GM18507 (cell line): ENCODE measurements at regions not wholly inside any gene's neighbourhood (a gene's known extent, or its start where the extent isn't known, plus 50 kb on each side); places are given as distances from the start of the nearest gene placed in this dataset.

Experiments
- DNase-seq: peaks from one replicate; pipeline ENCODE4 v3.0.0; 2011; ENCODE audit warnings: low read depth; ENCODE audit not compliant: insufficient read length; ENCODE audit errors: extremely low spot score
- FAIRE-seq: peaks from 2 replicates; lab custom pipeline; 2011; peaks lifted over from hg19 to GRCh38; lab: Jason Lieb, UNC

DNA sequence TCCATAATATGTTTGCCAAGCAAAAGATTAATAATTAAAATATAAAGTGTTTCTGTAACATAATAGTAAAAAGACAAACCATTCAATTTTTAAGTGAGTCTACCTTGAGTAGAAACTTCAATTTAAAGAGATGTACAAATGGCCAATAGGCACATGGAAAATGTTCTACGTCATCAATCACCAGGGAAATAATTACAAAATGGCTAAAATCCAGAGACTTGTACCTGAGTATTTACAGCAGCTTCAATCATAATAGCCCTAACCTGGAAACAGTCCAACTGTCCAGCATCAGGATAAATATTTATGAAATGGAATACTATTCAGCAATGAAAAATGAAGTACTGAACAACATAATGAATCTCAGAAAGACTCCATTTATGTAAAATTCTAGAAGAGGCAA lies 95.5 kb upstream of the FAR2 start:
- DNase-seq (no peak), FAIRE-seq (no peak)

DNA sequence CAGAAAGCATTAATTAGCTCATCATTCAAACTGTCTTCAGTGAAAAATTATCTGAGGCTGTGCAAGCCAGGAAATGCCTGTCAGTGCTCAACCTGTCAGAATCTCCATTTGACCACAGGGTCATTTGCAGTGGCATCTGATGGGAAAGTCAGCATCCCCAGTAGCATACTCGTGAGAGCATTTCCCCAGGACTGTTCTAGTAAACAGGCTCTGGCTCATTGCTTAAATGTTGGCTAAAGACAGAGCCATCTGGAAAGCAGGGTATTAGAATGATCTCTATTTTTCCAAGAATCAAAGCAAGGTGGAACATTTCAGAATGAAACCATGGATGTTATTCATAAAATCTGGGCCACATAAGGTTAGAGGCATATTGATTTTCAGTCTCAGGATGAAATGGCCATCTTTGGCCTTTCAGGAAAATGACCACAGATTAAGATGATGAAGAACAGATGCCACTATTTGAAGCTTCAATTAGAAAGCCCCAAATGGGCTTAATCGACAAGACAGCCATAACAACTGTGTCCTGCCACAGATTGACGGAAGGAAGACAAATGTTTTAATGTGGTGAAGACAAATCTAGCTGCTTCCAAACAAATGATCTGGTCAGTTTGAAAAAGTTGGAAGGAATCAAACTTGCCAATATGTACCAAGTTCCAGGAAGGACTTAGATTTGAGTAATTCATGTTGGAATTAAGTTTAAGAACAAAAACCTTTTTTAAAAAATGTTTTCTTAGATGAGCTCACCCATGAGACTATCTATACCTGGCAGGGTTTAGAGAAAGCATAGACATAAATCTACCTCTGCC lies 94.0 kb upstream of the FAR2 start:
- FAIRE-seq = no peak

DNA sequence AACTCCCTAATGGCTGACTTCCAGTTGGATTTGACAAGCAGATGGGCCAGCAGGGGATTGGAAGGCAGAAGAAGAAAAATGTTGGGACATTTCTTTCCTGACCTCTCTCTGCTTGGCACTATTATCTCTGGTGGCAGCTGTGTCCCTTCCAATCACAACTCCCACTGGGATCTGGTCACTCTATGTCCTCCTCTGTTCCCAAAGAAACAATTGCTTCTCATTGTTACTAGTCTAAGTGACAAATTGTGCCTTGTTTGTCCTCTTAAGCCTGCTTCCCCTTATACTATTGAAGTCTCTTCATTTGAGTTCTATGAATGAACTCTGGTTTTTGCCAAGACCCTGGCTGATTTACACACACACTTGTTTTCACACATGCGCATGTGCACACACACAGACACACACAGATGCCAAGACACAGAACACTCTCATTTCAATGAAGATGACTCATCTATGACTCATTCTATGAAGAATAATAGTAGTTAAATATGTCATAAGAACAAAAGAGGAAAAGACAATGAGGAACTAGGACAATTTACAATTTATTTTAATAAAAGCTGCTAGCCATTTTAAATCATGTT lies 83.0 kb upstream of the FAR2 start:
- DNase-seq (no peak), FAIRE-seq (no peak)

More for the DNA sequence above, 94.0 kb upstream of the FAR2 start:
- DNase-seq = no peak

DNA sequence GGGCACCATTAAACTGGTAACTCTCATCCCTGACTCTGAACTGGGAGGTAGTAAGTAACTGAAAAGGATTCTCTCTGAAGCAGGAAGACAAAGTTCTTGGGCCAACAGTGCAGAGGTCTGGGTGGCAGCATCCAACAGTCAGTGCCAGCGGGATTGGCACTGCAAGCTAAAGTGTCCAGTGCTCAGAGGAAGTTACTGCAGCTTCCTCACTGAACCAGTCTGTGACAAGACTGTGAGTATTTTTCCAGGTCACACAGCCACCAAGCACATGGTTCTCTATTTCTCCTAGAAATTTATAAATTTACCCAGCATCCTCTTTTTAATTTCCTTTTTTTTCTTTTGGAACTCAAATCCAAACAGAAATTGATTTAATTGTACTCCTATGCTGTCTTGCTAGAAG lies 81.6 kb upstream of the FAR2 start:
- DNase-seq (no peak), FAIRE-seq (no peak)

DNA sequence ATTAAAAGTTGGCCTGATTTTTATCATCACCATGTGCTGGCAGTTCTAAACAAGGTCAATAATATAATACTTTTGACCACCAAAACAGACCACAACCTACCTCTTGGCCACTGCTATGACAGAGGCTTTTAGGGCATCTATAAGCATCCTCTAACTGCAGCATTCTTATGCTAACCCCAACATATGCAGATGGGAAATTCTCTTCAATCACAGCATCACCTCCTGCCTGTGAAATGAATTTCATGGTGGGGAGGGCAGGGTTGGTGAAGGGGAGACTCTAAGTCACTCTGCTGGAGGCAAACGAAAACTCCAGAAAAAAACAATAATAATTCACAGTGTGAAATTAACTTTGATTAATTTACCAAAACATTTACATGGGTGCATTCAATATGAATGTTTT lies 78.8 kb upstream of the FAR2 start:
- DNase-seq (no peak), FAIRE-seq (no peak)

DNA sequence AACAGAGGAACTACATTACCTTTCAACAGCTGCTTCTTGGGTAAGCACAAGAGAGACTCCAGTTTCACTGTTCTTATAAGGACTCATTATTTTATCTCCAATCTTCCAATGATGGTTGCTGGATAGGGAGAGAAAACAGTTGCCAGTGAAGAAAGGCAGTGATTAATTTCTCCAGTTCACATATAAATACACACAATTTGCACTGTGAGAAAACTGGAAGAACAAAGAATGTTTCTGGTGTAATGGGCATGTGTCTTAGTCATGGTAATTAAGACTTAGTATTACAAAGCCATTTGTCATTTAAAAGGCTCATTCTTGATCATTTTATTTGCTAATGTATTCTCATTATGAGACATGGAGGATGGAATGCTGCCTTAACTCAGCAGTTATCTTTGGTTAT lies 78.0 kb upstream of the FAR2 start:
- no peak for FAIRE-seq

DNA sequence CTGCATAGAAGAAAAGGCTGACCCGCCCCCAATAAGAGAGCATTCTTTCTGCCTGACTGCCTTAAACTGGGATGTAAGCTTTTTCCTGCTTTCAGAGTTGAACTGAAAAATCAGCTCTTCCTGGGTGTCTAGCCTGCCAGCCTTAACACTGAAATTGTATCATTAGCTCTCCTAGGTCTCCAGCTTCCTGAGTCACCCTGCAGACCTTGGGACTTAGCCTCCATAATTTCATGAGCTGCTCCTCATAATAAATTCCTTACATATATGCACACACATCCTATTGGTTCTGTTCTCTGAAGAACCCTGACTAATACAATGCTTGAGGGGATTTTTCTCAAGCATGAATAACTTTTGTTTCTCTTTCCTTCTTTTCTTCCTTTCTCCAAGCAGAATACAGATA lies 76.4 kb upstream of the FAR2 start:
- DNase-seq = no peak
- no peak for FAIRE-seq

More for the DNA sequence above, 78.0 kb upstream of the FAR2 start:
- no peak for DNase-seq

DNA sequence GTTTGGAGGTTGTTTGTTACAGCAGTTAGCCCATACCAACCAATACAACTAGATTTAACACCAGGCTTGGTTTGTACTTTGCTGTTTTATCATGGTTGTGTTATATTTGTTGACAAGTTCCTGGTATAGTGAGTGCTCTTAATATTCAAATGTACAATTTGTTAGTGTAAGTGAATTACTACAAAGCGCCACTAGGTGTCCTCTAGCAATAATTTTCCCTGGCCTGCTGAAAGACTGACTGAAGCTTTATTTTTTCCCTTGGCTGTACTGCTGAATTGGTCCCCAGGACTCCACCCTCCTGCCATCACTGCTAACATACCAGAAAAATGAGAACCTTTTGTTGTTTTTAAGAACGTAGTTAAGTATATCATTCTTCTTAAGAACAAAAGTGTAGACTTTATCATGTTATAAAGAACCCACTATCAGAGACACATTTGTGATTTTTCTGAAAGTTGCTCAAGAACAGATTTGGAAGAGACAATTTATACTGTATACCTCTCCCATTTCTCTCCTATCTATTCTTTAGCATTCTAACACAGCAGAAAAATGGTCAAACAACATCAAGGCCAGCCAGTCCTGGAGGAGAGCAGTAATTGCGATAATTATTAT lies 75.3 kb upstream of the FAR2 start:
- DNase-seq = no peak
- FAIRE-seq = peak; percentile 87

DNA sequence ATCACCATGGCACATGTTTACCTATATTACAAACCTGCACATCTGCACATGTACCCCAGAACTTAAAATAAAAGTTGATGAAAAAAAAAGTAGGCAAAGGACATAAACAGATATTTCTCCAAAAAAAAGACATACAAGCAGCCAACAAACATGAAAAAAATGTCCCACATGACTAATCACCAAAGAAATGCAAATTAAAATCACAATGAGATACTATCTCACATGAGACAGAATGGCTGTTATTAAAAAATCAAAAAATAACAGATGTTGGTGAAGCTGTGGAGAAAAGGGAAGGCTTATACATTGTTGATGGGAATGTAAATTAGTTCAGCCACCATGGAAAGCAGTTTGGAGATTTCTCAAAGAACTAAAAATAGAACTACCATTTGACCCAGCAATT lies 68.0 kb upstream of the FAR2 start:
- no peak for FAIRE-seq
- no peak for DNase-seq

DNA sequence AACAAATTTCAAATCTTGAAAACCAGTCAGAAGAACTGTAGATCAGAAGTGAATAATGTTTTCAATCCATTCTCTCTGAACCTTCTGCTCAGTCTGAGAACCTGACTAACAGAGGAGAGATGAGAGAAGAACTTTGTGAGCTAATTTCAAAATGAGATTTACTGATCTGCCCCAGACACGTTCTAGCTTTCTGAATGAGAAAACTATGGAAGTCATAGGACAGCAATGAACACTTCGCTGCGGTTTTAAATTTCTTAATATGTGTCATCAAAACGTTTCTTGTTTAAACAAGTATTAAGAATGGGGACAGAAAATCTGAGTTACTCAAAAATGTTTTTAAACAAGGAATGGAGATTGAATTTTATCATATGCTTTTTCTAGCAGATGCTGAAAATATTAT lies 66.6 kb upstream of the FAR2 start:
- FAIRE-seq (no peak), DNase-seq (no peak)

DNA sequence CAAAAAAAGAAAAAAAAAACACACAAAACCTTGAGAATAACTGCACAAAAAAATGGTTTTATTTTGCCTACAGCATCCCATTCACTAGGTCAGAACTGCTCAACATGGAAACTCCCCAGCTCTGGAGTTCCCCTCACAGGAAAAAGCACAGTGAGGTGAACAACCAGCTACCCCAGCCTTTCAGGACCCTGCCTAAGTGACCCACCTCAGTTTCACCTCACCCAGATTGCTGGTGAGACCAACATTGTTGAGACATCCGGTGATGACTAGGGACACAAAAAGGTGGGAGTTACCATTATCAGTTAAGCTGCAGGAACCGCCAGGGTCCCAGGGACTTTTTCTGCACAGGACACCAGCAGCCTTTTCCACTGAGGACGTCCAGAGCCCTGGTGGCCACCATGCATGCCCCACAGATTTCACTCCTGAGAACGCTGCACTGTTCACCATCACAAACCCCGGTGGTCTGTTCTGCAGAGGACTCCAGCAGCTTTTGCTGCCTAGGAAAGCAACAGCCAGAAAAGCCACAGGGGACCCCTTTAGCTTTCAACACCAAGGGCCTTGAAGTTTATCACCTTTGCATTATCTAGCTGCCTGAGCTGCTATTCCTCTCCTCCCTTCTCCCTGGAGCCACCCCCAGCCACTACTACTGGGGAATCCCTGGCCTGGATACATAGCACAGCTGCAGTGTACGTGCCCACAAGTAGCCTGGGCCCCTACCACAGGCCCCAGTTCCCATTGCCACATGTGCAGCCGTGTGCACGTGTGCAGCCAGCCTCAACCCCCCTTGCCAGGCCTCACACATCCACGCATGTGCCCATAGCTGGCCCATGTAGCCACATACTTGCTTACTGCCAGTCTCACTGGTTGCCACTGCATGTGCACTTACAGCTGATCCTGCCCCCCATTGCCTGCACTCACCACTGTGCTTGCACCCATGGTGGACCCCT lies 62.5 kb upstream of the FAR2 start:
- no peak for DNase-seq
- FAIRE-seq = no peak

DNA sequence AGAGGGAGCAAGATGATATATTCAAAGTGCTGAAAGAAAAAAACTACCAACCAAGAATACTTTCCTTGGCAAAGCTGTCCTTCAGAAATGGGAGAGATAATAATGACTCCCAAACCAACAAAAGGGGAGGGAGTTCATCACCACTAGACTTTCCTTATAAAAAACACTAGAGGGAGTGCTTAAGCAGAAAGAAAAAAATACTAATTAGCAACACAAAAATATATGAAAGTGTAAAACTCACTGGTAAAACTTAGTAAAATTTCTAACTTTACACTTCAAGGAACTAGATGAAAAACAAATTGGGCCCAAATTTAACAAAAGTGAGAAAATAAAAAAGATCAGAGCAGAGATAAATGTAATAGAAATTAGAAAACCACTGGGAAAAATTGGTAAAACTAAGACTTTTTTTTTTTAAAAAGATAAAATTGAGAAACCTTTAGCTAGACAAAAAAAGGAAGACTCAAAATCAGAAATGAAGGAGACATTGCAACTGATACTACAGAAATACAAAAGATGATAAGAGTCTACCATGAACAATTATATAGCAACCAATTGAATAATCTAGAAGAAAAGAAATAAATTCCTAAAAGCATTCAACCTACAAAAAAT lies 60.4 kb upstream of the FAR2 start:
- FAIRE-seq (no peak), DNase-seq (no peak)
